ENCODE measurements at regions not wholly inside any gene's neighbourhood (a gene's known extent, or its start where the extent isn't known, plus 50 kb on each side); places are given as distances from the start of the nearest gene placed in this dataset.
A peak's percentile ranks its signal among the peaks of the same experiment; 100 is the strongest.

GRCh38 chr1:240687820-240688219, 75.9 kb upstream of the GREM2 start:
- Histone ChIP-seq H3K27ac (no peak overlapping the region), H3K4me3 (no peak overlapping the region), H3K9me3 (no peaks in the 10 kb centered on the region), H3K36me3 (no peaks in the 10 kb centered on the region), H3K4me1 (no peaks in the 10 kb centered on the region), H3K27me3 (no peaks in the 10 kb centered on the region)
- intact Hi-C loops (cut with DNase I), result no loop called here
- TF ChIP-seq CTCF (IDR thresholded peaks at IDR 0.05), result no peak
- DNase-seq (ENCODE audit: low spot score in 2 of 2), result no peak

GRCh38 chr1:240683576-240683975, 71.6 kb upstream of the GREM2 start:
- H3K36me3 ChIP-seq, result no peaks in the 10 kb centered on the region
- no peak for TF ChIP-seq CTCF (IDR thresholded peaks at IDR 0.05)
- H3K27me3 ChIP-seq, result no peaks in the 10 kb centered on the region
- H3K4me3 ChIP-seq, result no peak overlapping the region
- H3K27ac ChIP-seq, result no peak overlapping the region
- peak in 1 of 2 donors; percentile 63 for DNase-seq (ENCODE audit: low spot score in 2 of 2)
- intact Hi-C loops (cut with DNase I), result no loop called here
- no peaks in the 10 kb centered on the region for H3K4me1 ChIP-seq
- H3K9me3 ChIP-seq, result no peaks in the 10 kb centered on the region

- no peaks in the 10 kb centered on the region for H3K27me3 ChIP-seq
- no peak for DNase-seq (ENCODE audit: low spot score in 2 of 2)
- H3K36me3 ChIP-seq, result no peaks in the 10 kb centered on the region
- intact Hi-C loops (cut with DNase I), result no loop called here
- no peak for TF ChIP-seq CTCF (IDR thresholded peaks at IDR 0.05)
- H3K4me1 ChIP-seq, result no peaks in the 10 kb centered on the region
- no peak overlapping the region for H3K27ac ChIP-seq
- no peak overlapping the region for H3K4me3 ChIP-seq
- H3K9me3 ChIP-seq, result no peaks in the 10 kb centered on the region
These were observed 70.9 kb upstream of the GREM2 start for GRCh38 chr1:240682859-240683242.

- Histone ChIP-seq H3K4me1 (no peaks in the 10 kb centered on the region), H3K9me3 (no peaks in the 10 kb centered on the region), H3K27ac (no peak overlapping the region), H3K36me3 (no peaks in the 10 kb centered on the region), H3K27me3 (no peaks in the 10 kb centered on the region), H3K4me3 (no peak overlapping the region)
- intact Hi-C loops (cut with DNase I), result no loop called here
- no peak for DNase-seq (ENCODE audit: low spot score in 2 of 2)
- no peak for TF ChIP-seq CTCF (IDR thresholded peaks at IDR 0.05)
These were observed 70.4 kb upstream of the GREM2 start for GRCh38 chr1:240682166-240682858.

- no peak overlapping the region for H3K27ac ChIP-seq
- no peak overlapping the region for H3K4me3 ChIP-seq
- TF ChIP-seq CTCF (IDR thresholded peaks at IDR 0.05), result no peak
- H3K4me1 ChIP-seq, result no peaks in the 10 kb centered on the region
- H3K9me3 ChIP-seq, result no peaks in the 10 kb centered on the region
- H3K27me3 ChIP-seq, result no peaks in the 10 kb centered on the region
- intact Hi-C loops (cut with DNase I), result no loop called here
- H3K36me3 ChIP-seq, result no peaks in the 10 kb centered on the region
- no peak for DNase-seq (ENCODE audit: low spot score in 2 of 2)
These were observed 60.3 kb upstream of the GREM2 start for GRCh38 chr1:240672132-240672811.
